Breast epithelium (tissue), 3 donors: ENCODE measurements at regions not wholly inside any gene's neighbourhood (a gene's known extent, or its start where the extent isn't known, plus 50 kb on each side); places are given as distances from the start of the nearest gene placed in this dataset.

Experiments used
- CTCF ChIP-seq, 3 donors: fragments of 450-650 bp; IDR thresholded peaks; one replicate each; pipeline ENCODE4 v1.5.1; 2016 to 2017; ENCODE audit warnings: antibody characterized with exemption in 3 of 3, mild to moderate bottlenecking in 3 of 3, moderate library complexity in 3 of 3
- POLR2A ChIP-seq: fragments of 450-650 bp; IDR thresholded peaks from one replicate; pipeline ENCODE4 v1.6.1; 2016; ENCODE audit warnings: antibody characterized with exemption, mild to moderate bottlenecking, moderate library complexity
- POLR2AphosphoS5 ChIP-seq, 3 donors: sonication (generic); formaldehyde crosslinking; IDR thresholded peaks; one replicate each; pipeline ENCODE4 v1.6.1; 2017; ENCODE audit warnings: antibody characterized with exemption in 3 of 3

- TF ChIP-seq CTCF (IDR thresholded peaks at IDR 0.05) (no peak), POLR2AphosphoS5 (IDR thresholded peaks at IDR 0.05) (no peak), POLR2A (no peak)
These were observed 94.8 kb downstream of the ETS2 start for GRCh38 chr21:38900499-38900898.
